ENCODE measurements at regions not wholly inside any gene's neighbourhood (a gene's known extent, or its start where the extent isn't known, plus 50 kb on each side); places are given as distances from the start of the nearest gene placed in this dataset.
"Not testable (repeated sequence)": the region's sequence is repeated elsewhere in the genome, so short reads cannot be mapped to it uniquely, and the experiment has no call there.

GRCh38 chr13:42485272-42485671, 88.7 kb upstream of the TNFSF11 start:
- DNase-seq, result no peak

DNA sequence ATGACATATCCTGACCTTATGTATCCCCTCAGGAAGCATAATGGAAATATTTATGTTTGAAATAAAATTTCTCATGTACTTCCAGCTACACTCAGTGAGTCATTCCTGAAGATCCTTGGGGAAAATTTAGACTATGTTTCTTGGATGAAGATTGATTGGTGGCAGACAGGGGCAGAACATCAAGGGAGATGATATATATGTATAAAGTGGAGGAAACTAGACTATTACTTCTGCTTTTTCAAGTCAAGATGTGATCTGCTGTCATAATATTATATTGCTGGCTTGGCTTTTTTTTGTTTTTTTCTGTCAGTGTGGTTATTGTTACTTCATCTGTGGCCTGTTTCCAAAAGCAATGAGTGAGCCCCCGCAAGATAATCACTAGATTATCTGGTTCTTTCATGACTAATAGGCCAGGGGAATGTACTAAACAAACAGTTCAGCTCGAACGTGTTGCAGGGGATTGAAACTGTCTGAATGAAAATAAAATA, 87.2 kb upstream of the TNFSF11 start:
- peak; percentile 85 for DNase-seq

- DNase-seq, result no peak
Observed at GRCh38 chr13:42487221-42487620, 86.7 kb upstream of the TNFSF11 start.

DNA sequence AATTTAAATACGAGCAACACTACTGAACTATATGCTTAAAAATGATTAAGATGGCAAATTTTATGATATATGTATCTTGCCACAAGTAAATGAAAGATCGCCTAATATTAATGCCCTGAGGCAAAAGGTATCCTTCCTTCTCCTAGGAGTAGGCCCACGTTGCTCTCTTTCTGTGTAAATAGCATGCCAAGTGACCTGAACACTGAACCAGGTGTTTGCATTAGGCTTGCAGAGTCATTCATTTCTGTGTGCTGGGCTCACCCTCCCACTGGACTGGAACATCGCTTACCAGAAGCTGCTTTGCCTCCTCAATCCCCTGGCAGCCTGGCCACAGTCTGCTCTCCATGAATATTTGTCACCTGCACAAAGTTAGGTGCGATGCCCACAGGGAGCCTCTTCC, 83.3 kb upstream of the TNFSF11 start:
- DNase-seq, result no peak

DNA sequence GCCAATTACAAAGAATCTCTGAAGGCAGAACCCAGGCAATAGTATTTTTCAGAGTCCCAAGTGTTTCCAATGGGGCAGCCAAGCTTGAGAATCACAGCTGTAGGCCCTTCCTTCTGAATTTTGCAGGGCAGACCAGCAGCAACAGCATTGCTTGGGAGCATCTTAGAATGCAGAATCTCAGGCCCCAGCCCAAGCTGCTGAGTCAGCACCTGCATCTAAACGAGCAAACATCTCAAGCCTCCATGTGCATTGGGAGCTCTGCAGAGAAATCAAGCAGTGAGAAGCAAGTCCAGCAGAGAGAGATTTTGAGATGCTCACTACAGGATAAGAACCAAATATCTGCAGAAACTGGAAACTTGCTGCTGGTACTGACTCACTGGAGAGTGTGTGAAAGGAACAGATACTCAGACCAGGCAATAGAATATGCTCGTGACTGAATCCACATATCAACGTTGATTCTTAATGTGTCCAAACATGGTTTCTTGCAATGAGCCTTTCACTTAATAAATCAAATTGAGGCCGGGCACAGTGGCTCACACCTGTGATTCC, 81.5 kb upstream of the TNFSF11 start:
- DNase-seq, result no peak

GRCh38 chr13:42494157-42494556, 79.8 kb upstream of the TNFSF11 start:
- no peak for DNase-seq

DNA sequence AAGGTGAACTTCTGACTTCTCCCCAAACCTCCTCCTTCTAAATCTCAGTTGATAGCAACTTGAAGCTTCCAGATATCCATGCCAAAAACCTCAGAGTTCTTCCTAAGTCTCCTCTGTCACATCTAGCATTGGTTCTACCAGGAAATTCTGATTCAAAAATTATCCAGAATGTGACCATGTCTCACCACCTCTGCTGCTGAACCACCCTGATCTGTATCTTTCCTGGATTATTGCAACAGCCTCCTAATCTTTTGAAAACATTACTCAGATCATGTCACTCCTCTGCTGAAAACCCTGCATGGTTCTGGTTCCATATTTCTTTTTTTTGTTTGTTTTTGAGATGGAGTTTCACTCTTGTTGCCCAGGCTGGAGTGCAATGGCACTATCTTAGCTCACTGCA, 78.7 kb upstream of the TNFSF11 start:
- no peak for DNase-seq

GRCh38 chr13:42495751-42496150, 78.2 kb upstream of the TNFSF11 start:
- no peak for DNase-seq

- DNase-seq, result not testable (repeated sequence)
Observed at GRCh38 chr13:42496926-42497554, 76.9 kb upstream of the TNFSF11 start.

DNA sequence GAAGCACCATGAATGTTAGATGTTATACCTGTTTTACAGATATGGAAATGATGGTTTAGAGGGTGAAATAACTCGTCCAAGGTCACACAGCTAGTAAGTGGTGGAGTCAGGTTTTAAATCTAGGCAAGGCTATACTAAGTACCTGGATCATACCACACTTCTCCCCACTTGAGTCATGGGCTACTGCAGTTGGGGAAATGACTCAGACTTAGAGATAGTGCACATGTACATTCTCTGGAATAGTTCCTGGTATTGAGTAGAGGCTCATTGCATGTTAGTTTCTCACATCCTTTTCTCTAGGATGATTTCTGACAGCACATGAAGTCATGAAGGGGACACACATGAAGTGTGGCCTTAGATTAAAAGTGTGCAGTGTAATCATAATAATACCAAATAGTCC, 76.2 kb upstream of the TNFSF11 start:
- peak; percentile 35 for DNase-seq

GRCh38 chr13:42498521-42498920, 75.4 kb upstream of the TNFSF11 start:
- no peak for DNase-seq

Data from EL (cell line).